Esophagus squamous epithelium (tissue), 4 donors: ENCODE measurements at regions not wholly inside any gene's neighbourhood (a gene's known extent, or its start where the extent isn't known, plus 50 kb on each side); places are given as distances from the start of the nearest gene placed in this dataset.

ENCODE experiments used
- POLR2A ChIP-seq, 4 donors: fragments of 450-650 bp; IDR thresholded peaks; one replicate each; pipeline ENCODE4 v1.6.1; 2017; ENCODE audit warnings: antibody characterized with exemption in 4 of 4, mild to moderate bottlenecking in 4 of 4, moderate library complexity in 3 of 4
- TF ChIP-seq, protein P1 (sequence below), 6 experiments: fragments of 450-650 bp in 4 of 6; fragments of 200-600 bp in 2 of 6; sonication (generic) in 2 of 6; IDR thresholded peaks; one replicate each; pipeline ENCODE4 v1.5.1; 2016 to 2019; ENCODE audit warnings: antibody characterized with exemption in 6 of 6, mild to moderate bottlenecking in 4 of 6, moderate library complexity in 4 of 6

DNA sequence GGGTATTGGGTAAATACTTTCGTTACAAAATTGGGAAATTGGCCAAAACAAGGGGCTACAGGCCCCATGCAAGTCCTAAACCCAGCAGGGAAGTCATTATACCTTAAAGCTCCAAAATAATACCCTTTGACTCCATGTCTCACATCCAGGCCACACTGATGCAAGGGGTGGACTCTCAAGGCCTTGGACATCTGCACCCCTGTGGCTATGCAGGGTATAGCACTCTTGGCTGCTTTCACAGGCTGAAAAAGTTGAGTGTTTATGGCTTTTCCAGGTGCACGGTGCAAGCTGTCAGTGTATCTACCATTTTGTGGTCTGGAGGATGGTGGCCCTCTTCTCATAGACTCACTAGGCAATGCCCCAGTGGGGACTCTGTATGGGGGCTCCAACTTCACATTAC lies 326.5 kb downstream of the TEX13C start:
- TF ChIP-seq, protein P1, sequence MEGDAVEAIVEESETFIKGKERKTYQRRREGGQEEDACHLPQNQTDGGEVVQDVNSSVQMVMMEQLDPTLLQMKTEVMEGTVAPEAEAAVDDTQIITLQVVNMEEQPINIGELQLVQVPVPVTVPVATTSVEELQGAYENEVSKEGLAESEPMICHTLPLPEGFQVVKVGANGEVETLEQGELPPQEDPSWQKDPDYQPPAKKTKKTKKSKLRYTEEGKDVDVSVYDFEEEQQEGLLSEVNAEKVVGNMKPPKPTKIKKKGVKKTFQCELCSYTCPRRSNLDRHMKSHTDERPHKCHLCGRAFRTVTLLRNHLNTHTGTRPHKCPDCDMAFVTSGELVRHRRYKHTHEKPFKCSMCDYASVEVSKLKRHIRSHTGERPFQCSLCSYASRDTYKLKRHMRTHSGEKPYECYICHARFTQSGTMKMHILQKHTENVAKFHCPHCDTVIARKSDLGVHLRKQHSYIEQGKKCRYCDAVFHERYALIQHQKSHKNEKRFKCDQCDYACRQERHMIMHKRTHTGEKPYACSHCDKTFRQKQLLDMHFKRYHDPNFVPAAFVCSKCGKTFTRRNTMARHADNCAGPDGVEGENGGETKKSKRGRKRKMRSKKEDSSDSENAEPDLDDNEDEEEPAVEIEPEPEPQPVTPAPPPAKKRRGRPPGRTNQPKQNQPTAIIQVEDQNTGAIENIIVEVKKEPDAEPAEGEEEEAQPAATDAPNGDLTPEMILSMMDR (IDR thresholded peaks at IDR 0.05): peak in 1 of 6 experiments; percentile 18
- TF ChIP-seq POLR2A (IDR thresholded peaks at IDR 0.05): no peak
